HepG2 (cell line): ENCODE measurements at regions not wholly inside any gene's neighbourhood (a gene's known extent, or its start where the extent isn't known, plus 50 kb on each side); places are given as distances from the start of the nearest gene placed in this dataset.

Experiments
- ATAC-seq: fragments of 200-7000 bp; cut with Tn5 transposase; 3 replicates; pipeline ENCODE4 v1.9.1; 2020; ENCODE audit warnings: mild to moderate bottlenecking, moderate library complexity
- BruUV-seq: library from RNA; stranded (reverse); fragments of 400-500 nt; replicated peaks from 2 replicates; lab custom pipeline; 2021; lab: Mats Ljungman, UMichigan
- CTCF ChIA-PET: fragments of 300-600 bp; formaldehyde crosslinking; extraction: SDS; loops from one replicate; lab custom pipeline; 2021; ENCODE audit warnings: low total read pairs, inconsistent platforms, low intra/inter-chr PET ratio; lab: Yijun Ruan, JAX
- POLR2A ChIA-PET: fragments of 350-600 bp; sonication (Branson Sonifier 250); formaldehyde crosslinking; loops from one replicate; lab custom pipeline; 2020; ENCODE audit warnings: antibody characterized with exemption, inconsistent platforms; lab: Yijun Ruan, JAX
- DNase-seq: peaks from one replicate; pipeline ENCODE4 v3.0.0-alpha.2; 2015; ENCODE audit warnings: low spot score
- FAIRE-seq: peaks from 3 replicates; lab custom pipeline; 2011; peaks lifted over from hg19 to GRCh38; lab: Jason Lieb, UNC
- H2AFZ ChIP-seq: one replicate; pipeline ENCODE4 v1.6.1; 2011; ENCODE audit warnings: low read length, inconsistent platforms
- H3K27ac ChIP-seq: fragments of 300-600 bp; 3 replicates; pipeline ENCODE4 v1.8.0; 2011; ENCODE audit warnings: mixed run types, mild to moderate bottlenecking, mixed read lengths, low read length, inconsistent platforms; ENCODE audit not compliant: insufficient read depth; ENCODE audit errors: extremely low read length
- H3K27me3 ChIP-seq, 2 experiments: fragments of 200-600 bp in 1 of 2; 2 replicates in 1 of 2; 3 replicates in 1 of 2; pipeline versions ENCODE4 v1.6.0 to v1.8.0; 2011; ENCODE audit warnings: low read length in 2 of 2, mild to moderate bottlenecking in 2 of 2, moderate library complexity in 2 of 2, inconsistent platforms in 1 of 2; ENCODE audit not compliant: insufficient read depth in 2 of 2, control insufficient read depth in 1 of 2
- H3K36me3 ChIP-seq, 2 experiments: fragments of 200-600 bp in 1 of 2; replicated peaks in 1 of 2; 2 replicates in 1 of 2; 3 replicates in 1 of 2; pipeline versions ENCODE4 v1.5.1 to v1.8.0; 2011; ENCODE audit warnings: low read length in 2 of 2, inconsistent platforms in 1 of 2; ENCODE audit not compliant: insufficient read depth in 2 of 2, control insufficient read depth in 1 of 2
- H3K4me1 ChIP-seq: 2 replicates; pipeline ENCODE4 v1.5.1; 2012; ENCODE audit warnings: low read length, inconsistent platforms; ENCODE audit not compliant: insufficient read depth
- H3K4me2 ChIP-seq: 2 replicates; pipeline ENCODE4 v1.6.0; 2011; ENCODE audit warnings: low read depth, low read length, inconsistent platforms
- H3K4me3 ChIP-seq, 3 experiments: fragments of 200-600 bp in 1 of 3; sonication (generic), shearing (Covaris generic) in 1 of 3; replicated peaks in 1 of 3; 2 replicates each; pipeline ENCODE4 v1.5.1; 2011 to 2016; ENCODE audit warnings: low read length in 3 of 3, inconsistent platforms in 2 of 3, low read depth in 2 of 3, mild to moderate bottlenecking in 2 of 3, control low read depth in 1 of 3, mixed read lengths in 1 of 3; ENCODE audit not compliant: insufficient read depth in 1 of 3
- H3K79me2 ChIP-seq: one replicate; pipeline ENCODE4 v1.6.1; 2011; ENCODE audit warnings: low read length, inconsistent platforms; ENCODE audit not compliant: insufficient read depth
- H3K9ac ChIP-seq: 2 replicates; pipeline ENCODE4 v1.6.0; 2011; ENCODE audit warnings: mild to moderate bottlenecking, low read depth, low read length, inconsistent platforms; ENCODE audit not compliant: insufficient read depth
- H3K9me3 ChIP-seq: 2 replicates; pipeline ENCODE4 v1.5.1; 2012; ENCODE audit warnings: mild to moderate bottlenecking, low read length
- H4K20me1 ChIP-seq: 2 replicates; pipeline ENCODE4 v1.6.0; 2011; ENCODE audit warnings: inconsistent platforms, mild to moderate bottlenecking, low read length, moderate library complexity; ENCODE audit not compliant: insufficient read depth
- BORCS8-MEF2B ChIP-seq: sonication (generic); formaldehyde crosslinking; IDR thresholded peaks from 2 replicates; pipeline ENCODE4 v1.8.0; 2022; ENCODE audit warnings: mild to moderate bottlenecking, missing genetic modification reagents
- CAMTA2 ChIP-seq: sonication (generic); formaldehyde crosslinking; IDR thresholded peaks from 2 replicates; pipeline ENCODE4 v1.4.0; 2020; ENCODE audit warnings: mild to moderate bottlenecking, missing genetic modification reagents, borderline replicate concordance
- ELF3 ChIP-seq: IDR thresholded peaks from 2 replicates; pipeline ENCODE4 v1.6.1; 2016; ENCODE audit warnings: missing genetic modification reagents, missing compliant biosample characterization
- FOXP1 ChIP-seq, 2 experiments: fragments of 450-650 bp in 1 of 2; IDR thresholded peaks; 2 replicates each; pipeline ENCODE4 v1.6.1; 2017 to 2018; ENCODE audit warnings: antibody characterized with exemption in 1 of 2
- HDAC2 ChIP-seq: sonication (generic); formaldehyde crosslinking; IDR thresholded peaks from 2 replicates; pipeline ENCODE4 v1.4.0; 2020; ENCODE audit warnings: missing genetic modification reagents
- HNRNPLL ChIP-seq: fragments of 200-400 bp; formaldehyde crosslinking; IDR thresholded peaks from 2 replicates; pipeline ENCODE4 v1.6.1; 2017; ENCODE audit warnings: mild to moderate bottlenecking, low read depth, low read length; ENCODE audit not compliant: poor library complexity, severe bottlenecking
- NFE2L2 ChIP-seq: fragments of 150-350 bp; IDR thresholded peaks from 2 replicates; pipeline ENCODE4 v1.6.1; 2014; ENCODE audit warnings: low read length
- NFRKB ChIP-seq: fragments of 450-650 bp; IDR thresholded peaks from 2 replicates; pipeline ENCODE4 v1.6.1; 2017
- SCMH1 ChIP-seq: sonication (generic); formaldehyde crosslinking; IDR thresholded peaks from 2 replicates; pipeline ENCODE4 v1.9.0; 2021; ENCODE audit warnings: missing genetic modification reagents, mild to moderate bottlenecking, borderline replicate concordance
- SRF ChIP-seq: IDR thresholded peaks from 2 replicates; pipeline ENCODE4 v1.6.1; 2011; ENCODE audit warnings: mild to moderate bottlenecking, low read depth, low read length, moderate library complexity
- TRIM24 ChIP-seq: sonication (generic); formaldehyde crosslinking; IDR thresholded peaks from 2 replicates; pipeline ENCODE4 v1.8.0; 2022; ENCODE audit warnings: mild to moderate bottlenecking, missing genetic modification reagents
- YEATS2 ChIP-seq: sonication (generic); formaldehyde crosslinking; IDR thresholded peaks from 2 replicates; pipeline ENCODE4 v1.4.0; 2020; ENCODE audit warnings: missing genetic modification reagents, borderline replicate concordance
- ZBTB7B ChIP-seq: sonication (generic); formaldehyde crosslinking; IDR thresholded peaks from 2 replicates; pipeline ENCODE4 v1.4.0; 2020; ENCODE audit warnings: missing genetic modification reagents
- ZFP36 ChIP-seq: fragments of 150-350 bp; IDR thresholded peaks from 2 replicates; pipeline ENCODE4 v1.6.1; 2018; ENCODE audit warnings: borderline replicate concordance, low read length, low read depth; ENCODE audit not compliant: partially characterized antibody
- ZNF383 ChIP-seq: sonication (generic); formaldehyde crosslinking; IDR thresholded peaks from 2 replicates; pipeline ENCODE4 v1.4.0; 2020; ENCODE audit warnings: missing genetic modification reagents, mild to moderate bottlenecking, borderline replicate concordance
- WGBS: methylation state at CpG from one replicate; pipeline ENCODE4 v1.1.6; 2017; ENCODE audit warnings: low lambda C conversion rate; 5-methylcytosine and 5-hydroxymethylcytosine counted together
- in situ Hi-C: cut with HindIII; loops from 2 replicates; pipeline ENCODE4 v1.10.0; 2017; ENCODE audit warnings: low pct_unique_long_range_greater_than_20kb; ENCODE audit not compliant: extremely low pct_ligation_motif_present
- intact Hi-C: fragments of 100-400 bp; cut with micrococcal nuclease; formaldehyde crosslinking; loops from one replicate; pipeline ENCODE4 v1.10.0; 2022; ENCODE audit not compliant: unreplicated experiment
- TF ChIP-seq, protein P1 (sequence below): IDR thresholded peaks from 2 replicates; pipeline ENCODE4 v1.6.1; 2016; ENCODE audit warnings: missing compliant biosample characterization, missing genetic modification reagents, borderline replicate concordance
- TF ChIP-seq, protein P2 (sequence below): IDR thresholded peaks from 2 replicates; pipeline ENCODE4 v1.6.1; 2012; ENCODE audit warnings: inconsistent platforms

DNA sequence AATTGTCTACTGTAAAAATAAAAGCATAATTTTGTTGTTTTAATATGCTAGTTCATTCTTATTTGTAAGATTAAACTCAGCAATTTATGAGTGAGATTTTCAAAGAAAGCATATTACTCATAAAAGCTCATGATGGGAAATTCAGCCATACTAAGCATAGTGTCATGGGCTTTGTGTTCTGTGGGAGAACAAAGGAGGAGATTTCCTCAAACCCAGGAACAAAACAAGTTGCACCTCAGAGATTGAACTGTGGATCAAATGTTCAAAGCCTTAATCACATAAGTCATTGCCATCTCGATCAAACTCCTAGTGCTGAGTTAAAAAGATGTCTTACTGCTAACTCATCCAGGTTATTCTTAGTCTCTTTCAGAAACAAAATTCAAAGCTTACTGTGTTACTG, 85.6 kb upstream of the PDZRN3 start:
- Histone ChIP-seq H3K9ac (no peak overlapping the region), H4K20me1 (no peaks in the 10 kb centered on the region), H3K27me3 (no peaks in the 10 kb centered on the region), H3K4me1 (no peaks in the 10 kb centered on the region), H3K4me2 (no peak overlapping the region), H2AFZ (no peak overlapping the region), H3K27ac (no peak overlapping the region), H3K79me2 (no peaks in the 10 kb centered on the region), H3K9me3 (no peaks in the 10 kb centered on the region), H3K4me3 (no peak overlapping the region), H3K36me3 (no peaks in the 10 kb centered on the region)
- POLR2A ChIA-PET, result no interaction called here
- CTCF ChIA-PET, result no interaction called here
- in situ Hi-C loops, result no loop called here
- no peak for DNase-seq
- intact Hi-C loops, result no loop called here
- no peak for ATAC-seq
- FAIRE-seq, result no peak
- 0% methylated on average over 1 of the region's 1 CpG for WGBS
- BruUV-seq, result no TSS peak
- no peak for TF ChIP-seq FOXP1 (IDR thresholded peaks at IDR 0.05)
- TF ChIP-seq FOXP1 (CRISPR knock-in tag; IDR thresholded peaks at IDR 0.05), result no peak
- TF ChIP-seq BORCS8-MEF2B (CRISPR knock-in tag), result no peak
- TF ChIP-seq HNRNPLL, result no peak
- no peak for TF ChIP-seq TRIM24 (CRISPR knock-in tag)
- TF ChIP-seq NFRKB, result no peak
- TF ChIP-seq ZBTB7B (CRISPR knock-in tag), result no peak
- TF ChIP-seq NFE2L2, result no peak
- TF ChIP-seq ZFP36, result no peak
- TF ChIP-seq, protein P1, sequence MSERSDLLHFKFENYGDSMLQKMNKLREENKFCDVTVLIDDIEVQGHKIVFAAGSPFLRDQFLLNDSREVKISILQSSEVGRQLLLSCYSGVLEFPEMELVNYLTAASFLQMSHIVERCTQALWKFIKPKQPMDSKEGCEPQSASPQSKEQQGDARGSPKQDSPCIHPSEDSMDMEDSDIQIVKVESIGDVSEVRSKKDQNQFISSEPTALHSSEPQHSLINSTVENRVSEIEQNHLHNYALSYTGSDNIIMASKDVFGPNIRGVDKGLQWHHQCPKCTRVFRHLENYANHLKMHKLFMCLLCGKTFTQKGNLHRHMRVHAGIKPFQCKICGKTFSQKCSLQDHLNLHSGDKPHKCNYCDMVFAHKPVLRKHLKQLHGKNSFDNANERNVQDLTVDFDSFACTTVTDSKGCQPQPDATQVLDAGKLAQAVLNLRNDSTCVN, result no peak
- TF ChIP-seq CAMTA2, result no peak
- no peak for TF ChIP-seq ELF3 (CRISPR knock-in tag)
- no peak for TF ChIP-seq SRF
- no peak for TF ChIP-seq YEATS2
- no peak for TF ChIP-seq ZNF383
- TF ChIP-seq SCMH1 (CRISPR knock-in tag), result no peak
- TF ChIP-seq HDAC2 (CRISPR knock-in tag), result no peak
- TF ChIP-seq, protein P2, sequence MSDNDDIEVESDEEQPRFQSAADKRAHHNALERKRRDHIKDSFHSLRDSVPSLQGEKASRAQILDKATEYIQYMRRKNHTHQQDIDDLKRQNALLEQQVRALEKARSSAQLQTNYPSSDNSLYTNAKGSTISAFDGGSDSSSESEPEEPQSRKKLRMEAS, result no peak
